WTC11 (cell line): ENCODE measurements at regions not wholly inside any gene's neighbourhood (a gene's known extent, or its start where the extent isn't known, plus 50 kb on each side); places are given as distances from the start of the nearest gene placed in this dataset.

Source experiments
- ETV6 ChIP-seq: sonication (generic); formaldehyde crosslinking; IDR thresholded peaks from 2 replicates; pipeline ENCODE4 v1.8.1; 2022; ENCODE audit warnings: mild to moderate bottlenecking, missing genetic modification reagents
- JUN ChIP-seq: sonication (generic); formaldehyde crosslinking; IDR thresholded peaks from 2 replicates; pipeline ENCODE4 v1.8.0; 2023; ENCODE audit warnings: mild to moderate bottlenecking, missing genetic modification reagents
- RORB ChIP-seq: fragments of 250-450 bp; sonication (Bioruptor Pico); IDR thresholded peaks from 2 replicates; pipeline ENCODE4 v1.9.0; 2021; ENCODE audit warnings: mild to moderate bottlenecking
- ZNF121 ChIP-seq: sonication (generic); formaldehyde crosslinking; IDR thresholded peaks from 2 replicates; pipeline ENCODE4 v1.8.0; 2023; ENCODE audit warnings: missing genetic modification reagents
- TF ChIP-seq, protein P1 (sequence below): fragments of 200-600 bp; IDR thresholded peaks from 2 replicates; pipeline ENCODE4 v1.8.0; 2022; ENCODE audit warnings: antibody characterized with exemption
- TF ChIP-seq, protein P2 (sequence below): sonication (generic); formaldehyde crosslinking; conservative IDR thresholded peaks from 2 replicates; pipeline ENCODE4 v1.8.1; 2023; ENCODE audit warnings: mild to moderate bottlenecking, low read depth, missing genetic modification reagents, moderate library complexity

DNA sequence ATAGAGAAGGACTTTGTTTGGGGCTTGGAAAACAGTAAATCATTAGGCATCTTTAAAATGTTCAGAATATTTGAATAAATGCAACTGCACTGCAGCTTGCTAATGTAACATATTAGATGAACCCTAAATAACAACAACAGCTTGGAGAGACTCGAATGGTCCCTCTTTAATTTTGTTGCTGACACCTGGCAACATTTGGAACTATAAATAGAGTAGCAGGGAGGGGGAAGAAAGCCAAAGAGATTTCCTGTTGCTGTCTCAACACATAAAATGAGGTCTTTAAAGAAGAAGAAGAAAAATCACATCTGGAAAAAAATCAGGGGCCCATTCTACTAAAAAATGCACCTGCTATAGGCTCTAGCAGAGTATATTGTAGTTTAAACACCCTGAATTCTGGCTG, 49.9 kb upstream of the DPPA4 start:
- TF ChIP-seq RORB (CRISPR knock-in tag) (no peak), ZNF121 (CRISPR knock-in tag) (no peak), ETV6 (CRISPR knock-in tag) (no peak), JUN (CRISPR knock-in tag) (no peak)
- TF ChIP-seq, protein P1, sequence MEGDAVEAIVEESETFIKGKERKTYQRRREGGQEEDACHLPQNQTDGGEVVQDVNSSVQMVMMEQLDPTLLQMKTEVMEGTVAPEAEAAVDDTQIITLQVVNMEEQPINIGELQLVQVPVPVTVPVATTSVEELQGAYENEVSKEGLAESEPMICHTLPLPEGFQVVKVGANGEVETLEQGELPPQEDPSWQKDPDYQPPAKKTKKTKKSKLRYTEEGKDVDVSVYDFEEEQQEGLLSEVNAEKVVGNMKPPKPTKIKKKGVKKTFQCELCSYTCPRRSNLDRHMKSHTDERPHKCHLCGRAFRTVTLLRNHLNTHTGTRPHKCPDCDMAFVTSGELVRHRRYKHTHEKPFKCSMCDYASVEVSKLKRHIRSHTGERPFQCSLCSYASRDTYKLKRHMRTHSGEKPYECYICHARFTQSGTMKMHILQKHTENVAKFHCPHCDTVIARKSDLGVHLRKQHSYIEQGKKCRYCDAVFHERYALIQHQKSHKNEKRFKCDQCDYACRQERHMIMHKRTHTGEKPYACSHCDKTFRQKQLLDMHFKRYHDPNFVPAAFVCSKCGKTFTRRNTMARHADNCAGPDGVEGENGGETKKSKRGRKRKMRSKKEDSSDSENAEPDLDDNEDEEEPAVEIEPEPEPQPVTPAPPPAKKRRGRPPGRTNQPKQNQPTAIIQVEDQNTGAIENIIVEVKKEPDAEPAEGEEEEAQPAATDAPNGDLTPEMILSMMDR: no peak
- TF ChIP-seq, protein P2, sequence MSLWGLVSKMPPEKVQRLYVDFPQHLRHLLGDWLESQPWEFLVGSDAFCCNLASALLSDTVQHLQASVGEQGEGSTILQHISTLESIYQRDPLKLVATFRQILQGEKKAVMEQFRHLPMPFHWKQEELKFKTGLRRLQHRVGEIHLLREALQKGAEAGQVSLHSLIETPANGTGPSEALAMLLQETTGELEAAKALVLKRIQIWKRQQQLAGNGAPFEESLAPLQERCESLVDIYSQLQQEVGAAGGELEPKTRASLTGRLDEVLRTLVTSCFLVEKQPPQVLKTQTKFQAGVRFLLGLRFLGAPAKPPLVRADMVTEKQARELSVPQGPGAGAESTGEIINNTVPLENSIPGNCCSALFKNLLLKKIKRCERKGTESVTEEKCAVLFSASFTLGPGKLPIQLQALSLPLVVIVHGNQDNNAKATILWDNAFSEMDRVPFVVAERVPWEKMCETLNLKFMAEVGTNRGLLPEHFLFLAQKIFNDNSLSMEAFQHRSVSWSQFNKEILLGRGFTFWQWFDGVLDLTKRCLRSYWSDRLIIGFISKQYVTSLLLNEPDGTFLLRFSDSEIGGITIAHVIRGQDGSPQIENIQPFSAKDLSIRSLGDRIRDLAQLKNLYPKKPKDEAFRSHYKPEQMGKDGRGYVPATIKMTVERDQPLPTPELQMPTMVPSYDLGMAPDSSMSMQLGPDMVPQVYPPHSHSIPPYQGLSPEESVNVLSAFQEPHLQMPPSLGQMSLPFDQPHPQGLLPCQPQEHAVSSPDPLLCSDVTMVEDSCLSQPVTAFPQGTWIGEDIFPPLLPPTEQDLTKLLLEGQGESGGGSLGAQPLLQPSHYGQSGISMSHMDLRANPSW (CRISPR knock-in tag): no peak
